Glutamatergic neuron (in vitro differentiated cells): ENCODE measurements at regions not wholly inside any gene's neighbourhood (a gene's known extent, or its start where the extent isn't known, plus 50 kb on each side); places are given as distances from the start of the nearest gene placed in this dataset.

Experiments
- DNase-seq: peaks from one replicate; pipeline ENCODE4 v3.0.0; 2022
- H3K27ac Mint-ChIP-seq: one replicate; pipeline ENCODE4 v1.8.0; 2020; ENCODE audit warnings: mild to moderate bottlenecking, mixed read lengths, inconsistent platforms; ENCODE audit not compliant: unreplicated experiment
- H3K27me3 Mint-ChIP-seq: one replicate; pipeline ENCODE4 v1.8.0; 2020; ENCODE audit warnings: mild to moderate bottlenecking, moderate library complexity, mixed read lengths, inconsistent platforms; ENCODE audit not compliant: unreplicated experiment
- H3K36me3 Mint-ChIP-seq: one replicate; pipeline ENCODE4 v1.8.0; 2020; ENCODE audit warnings: mild to moderate bottlenecking, mixed read lengths, inconsistent platforms; ENCODE audit not compliant: unreplicated experiment
- H3K4me1 Mint-ChIP-seq: one replicate; pipeline ENCODE4 v1.8.0; 2020; ENCODE audit warnings: mild to moderate bottlenecking, low read depth, mixed read lengths, inconsistent platforms; ENCODE audit not compliant: unreplicated experiment
- H3K4me3 Mint-ChIP-seq: one replicate; pipeline ENCODE4 v1.8.0; 2020; ENCODE audit warnings: mild to moderate bottlenecking, mixed read lengths, inconsistent platforms; ENCODE audit not compliant: unreplicated experiment
- H3K9me3 Mint-ChIP-seq: one replicate; pipeline ENCODE4 v1.8.0; 2020; ENCODE audit warnings: mild to moderate bottlenecking, moderate library complexity, mixed read lengths, inconsistent platforms; ENCODE audit not compliant: unreplicated experiment
- CTCF ChIP-seq: fragments of 200-600 bp; sonication (generic); IDR thresholded peaks from one replicate; pipeline ENCODE4 v1.5.0; 2021; ENCODE audit not compliant: partially characterized antibody, unreplicated experiment

GRCh38 chr15:56820333-56820732, 87.0 kb upstream of the ZNF280D start:
- Mint-ChIP-seq H3K27me3 (peaks cover 4% of the 10 kb centered on the region), H3K4me1 (peaks cover 6% of the 10 kb centered on the region), H3K36me3 (no peaks in the 10 kb centered on the region), H3K9me3 (no peaks in the 10 kb centered on the region), H3K4me3 (no peak overlapping the region), H3K27ac (no peak overlapping the region)
- TF ChIP-seq CTCF = no peak
- no peak for DNase-seq

- peaks cover 4% of the 10 kb centered on the region for H3K27me3 Mint-ChIP-seq
- H3K4me3 Mint-ChIP-seq = no peak overlapping the region
- no peak for DNase-seq
- H3K4me1 Mint-ChIP-seq = peaks cover 6% of the 10 kb centered on the region
- H3K9me3 Mint-ChIP-seq = no peaks in the 10 kb centered on the region
- no peak overlapping the region for H3K27ac Mint-ChIP-seq
- H3K36me3 Mint-ChIP-seq = peaks cover 5% of the 10 kb centered on the region
- no peak for TF ChIP-seq CTCF
These were observed 84.2 kb upstream of the ZNF280D start for GRCh38 chr15:56817321-56818080.

GRCh38 chr15:56816781-56817180, 83.5 kb upstream of the ZNF280D start:
- Mint-ChIP-seq H3K27me3 (peaks cover 4% of the 10 kb centered on the region), H3K27ac (no peak overlapping the region), H3K4me1 (peaks cover 6% of the 10 kb centered on the region), H3K36me3 (peaks cover 5% of the 10 kb centered on the region), H3K4me3 (no peak overlapping the region), H3K9me3 (no peaks in the 10 kb centered on the region)
- no peak for DNase-seq
- TF ChIP-seq CTCF = no peak

- Mint-ChIP-seq H3K4me1 (peaks cover 6% of the 10 kb centered on the region), H3K9me3 (no peaks in the 10 kb centered on the region), H3K27me3 (peaks cover 2% of the 10 kb centered on the region), H3K36me3 (peaks cover 5% of the 10 kb centered on the region), H3K27ac (no peak overlapping the region), H3K4me3 (no peak overlapping the region)
- no peak for DNase-seq
- no peak for TF ChIP-seq CTCF
These were observed 81.9 kb upstream of the ZNF280D start for GRCh38 chr15:56815247-56815646.

GRCh38 chr15:56814429-56814828, 81.1 kb upstream of the ZNF280D start:
- no peaks in the 10 kb centered on the region for H3K27me3 Mint-ChIP-seq
- DNase-seq = no peak
- peaks cover 6% of the 10 kb centered on the region for H3K36me3 Mint-ChIP-seq
- H3K4me3 Mint-ChIP-seq = no peak overlapping the region
- peaks cover 6% of the 10 kb centered on the region for H3K4me1 Mint-ChIP-seq
- TF ChIP-seq CTCF = no peak
- H3K9me3 Mint-ChIP-seq = no peaks in the 10 kb centered on the region
- no peak overlapping the region for H3K27ac Mint-ChIP-seq
